Fibroblast of lung (primary cell): ENCODE measurements at regions not wholly inside any gene's neighbourhood (a gene's known extent, or its start where the extent isn't known, plus 50 kb on each side); places are given as distances from the start of the nearest gene placed in this dataset.

Source experiments
- DNase-seq, 2 donors: peaks; one replicate each; pipeline versions ENCODE4 v3.0.0 to v3.0.0-alpha.2; 2010; ENCODE audit warnings: low read depth in 2 of 2
- H2AFZ ChIP-seq: 2 replicates; pipeline ENCODE4 v1.5.1; 2012; ENCODE audit warnings: low read length, control low read depth, inconsistent platforms
- H3K27ac ChIP-seq: 2 replicates; pipeline ENCODE4 v1.5.1; 2011; ENCODE audit warnings: low read length, control low read depth; ENCODE audit not compliant: insufficient read depth
- H3K27me3 ChIP-seq: 2 replicates; pipeline ENCODE4 v1.5.1; 2011; ENCODE audit warnings: mild to moderate bottlenecking, low read length; ENCODE audit not compliant: control insufficient read depth, insufficient read depth
- H3K36me3 ChIP-seq: 2 replicates; pipeline ENCODE4 v1.5.1; 2011; ENCODE audit warnings: low read length; ENCODE audit not compliant: control insufficient read depth, insufficient read depth
- H3K4me1 ChIP-seq: 2 replicates; pipeline ENCODE4 v1.5.1; 2011; ENCODE audit warnings: low read length; ENCODE audit not compliant: control insufficient read depth, insufficient read depth; ENCODE audit errors: extremely low read depth
- H3K4me2 ChIP-seq: 2 replicates; pipeline ENCODE4 v1.5.1; 2011; ENCODE audit warnings: low read length, control low read depth; ENCODE audit not compliant: insufficient read depth; ENCODE audit errors: extremely low read depth
- H3K4me3 ChIP-seq, 4 experiments: fragments of 200-600 bp in 1 of 4; sonication (generic) in 1 of 4; replicated peaks in 1 of 4; 2 replicates each; pipeline ENCODE4 v1.5.1; 2011 to 2016; ENCODE audit warnings: low read length in 4 of 4, low read depth in 3 of 4, mild to moderate bottlenecking in 3 of 4, control low read depth in 2 of 4, inconsistent platforms in 1 of 4, mixed read lengths in 1 of 4; ENCODE audit not compliant: insufficient read depth in 1 of 4; ENCODE audit errors: control extremely low read depth in 1 of 4
- H3K79me2 ChIP-seq: 2 replicates; pipeline ENCODE4 v1.5.1; 2012; ENCODE audit warnings: mild to moderate bottlenecking, low read length, inconsistent platforms; ENCODE audit not compliant: control insufficient read depth, insufficient read depth
- H3K9ac ChIP-seq: 2 replicates; pipeline ENCODE4 v1.5.1; 2011; ENCODE audit warnings: mild to moderate bottlenecking, low read length, control low read depth; ENCODE audit not compliant: insufficient read depth
- H3K9me3 ChIP-seq: 2 replicates; pipeline ENCODE4 v1.5.1; 2012; ENCODE audit warnings: low read depth, low read length; ENCODE audit not compliant: control insufficient read depth, insufficient read depth
- H4K20me1 ChIP-seq: 2 replicates; pipeline ENCODE4 v1.5.1; 2011; ENCODE audit warnings: low read length; ENCODE audit not compliant: control insufficient read depth, insufficient read depth; ENCODE audit errors: extremely low read depth
- CTCF ChIP-seq, 2 donors: IDR thresholded peaks in 1 of 2; conservative IDR thresholded peaks in 1 of 2; 1 replicate in 1 of 2; 2 replicates in 1 of 2; pipeline ENCODE4 v1.5.1; 2011 to 2012; ENCODE audit warnings: low read length in 2 of 2, control low read depth in 1 of 2, inconsistent platforms in 1 of 2, low read depth in 1 of 2, mild to moderate bottlenecking in 1 of 2
- EZH2 ChIP-seq: IDR thresholded peaks from 2 replicates; pipeline ENCODE4 v1.5.1; 2012; ENCODE audit warnings: low read length, control low read depth, mild to moderate bottlenecking; ENCODE audit errors: missing control alignments

- H3K79me2 ChIP-seq, result no peaks in the 10 kb centered on the region
- H3K9me3 ChIP-seq, result no peaks in the 10 kb centered on the region
- H3K27ac ChIP-seq, result no peak overlapping the region
- no peak for DNase-seq
- no peak overlapping the region for H2AFZ ChIP-seq
- no peaks in the 10 kb centered on the region for H4K20me1 ChIP-seq
- no peaks in the 10 kb centered on the region for H3K4me1 ChIP-seq
- no peak overlapping the region for H3K4me2 ChIP-seq
- H3K4me3 ChIP-seq, result no peak overlapping the region
- no peak overlapping the region for H3K9ac ChIP-seq
- TF ChIP-seq CTCF (conservative IDR thresholded peaks at IDR 0.05 in 1 of 2, IDR thresholded peaks at IDR 0.05 in 1 of 2; ENCODE audit: low read depth in 1 of 2, low read length in 2 of 2) (no peak), EZH2 (no peak)
- H3K36me3 ChIP-seq, result no peaks in the 10 kb centered on the region
- H3K27me3 ChIP-seq, result peaks cover 21% of the 10 kb centered on the region
Measured at GRCh38 chr2:45093181-45093580, 83.9 kb upstream of the SIX2 start.

GRCh38 chr2:45089554-45090261 lies 80.5 kb upstream of the SIX2 start:
- H3K9me3 ChIP-seq, result no peaks in the 10 kb centered on the region
- no peaks in the 10 kb centered on the region for H3K36me3 ChIP-seq
- no peak overlapping the region for H3K27ac ChIP-seq
- H3K4me3 ChIP-seq, result no peak overlapping the region
- no peak overlapping the region for H3K4me2 ChIP-seq
- no peak overlapping the region for H3K9ac ChIP-seq
- DNase-seq, result no peak
- H3K4me1 ChIP-seq, result no peaks in the 10 kb centered on the region
- H2AFZ ChIP-seq, result no peak overlapping the region
- H3K27me3 ChIP-seq, result peaks cover 17% of the 10 kb centered on the region
- H4K20me1 ChIP-seq, result no peaks in the 10 kb centered on the region
- TF ChIP-seq EZH2 (no peak), CTCF (conservative IDR thresholded peaks at IDR 0.05 in 1 of 2, IDR thresholded peaks at IDR 0.05 in 1 of 2; ENCODE audit: low read depth in 1 of 2, low read length in 2 of 2) (no peak)
- H3K79me2 ChIP-seq, result no peaks in the 10 kb centered on the region

- Histone ChIP-seq H3K27ac (no peak overlapping the region), H3K36me3 (no peaks in the 10 kb centered on the region), H3K27me3 (peaks cover 16% of the 10 kb centered on the region), H3K4me3 (no peak overlapping the region), H2AFZ (no peak overlapping the region), H3K9ac (no peak overlapping the region), H3K4me1 (no peaks in the 10 kb centered on the region), H3K79me2 (no peaks in the 10 kb centered on the region), H4K20me1 (no peaks in the 10 kb centered on the region), H3K4me2 (no peak overlapping the region), H3K9me3 (no peaks in the 10 kb centered on the region)
- DNase-seq, result no peak
- TF ChIP-seq CTCF (conservative IDR thresholded peaks at IDR 0.05 in 1 of 2, IDR thresholded peaks at IDR 0.05 in 1 of 2; ENCODE audit: low read depth in 1 of 2, low read length in 2 of 2) (no peak), EZH2 (no peak)
Measured at GRCh38 chr2:45085487-45085886, 76.2 kb upstream of the SIX2 start.
